ENCODE measurements at regions not wholly inside any gene's neighbourhood (a gene's known extent, or its start where the extent isn't known, plus 50 kb on each side); places are given as distances from the start of the nearest gene placed in this dataset.

DNA sequence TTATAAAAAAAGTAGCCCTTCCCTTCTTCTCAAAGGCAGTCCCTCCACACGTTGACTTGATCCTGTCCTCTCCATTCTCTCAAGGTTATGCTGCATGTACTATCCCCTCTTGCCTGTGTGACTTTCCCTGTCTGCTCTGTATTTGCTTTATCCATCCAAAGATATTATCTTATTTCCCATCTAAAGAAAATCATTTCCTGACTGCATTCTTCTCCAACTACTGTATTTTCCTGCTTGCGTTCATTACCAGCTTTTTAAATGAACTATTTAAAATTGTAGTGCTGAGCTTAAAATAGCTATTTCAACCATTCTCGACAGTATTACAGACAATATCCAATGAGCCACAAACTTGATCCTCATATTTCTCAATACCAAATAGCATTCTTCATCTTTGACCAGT lies 716.0 kb upstream of the REG3G start:
- Histone ChIP-seq H3K4me3 (ENCODE audit: low read length in 2 of 2) (no peak overlapping the region), H3K36me3 (ENCODE audit: control insufficient read depth in 2 of 2, insufficient read depth in 2 of 2, low read length in 2 of 2) (no peaks in the 10 kb centered on the region), H3K27ac (ENCODE audit: low read depth in 2 of 2, low read length in 2 of 2) (no peak overlapping the region), H3K4me1 (ENCODE audit: control insufficient read depth in 2 of 2, insufficient read depth in 2 of 2, low read length in 2 of 2) (no peaks in the 10 kb centered on the region), H3K27me3 (ENCODE audit: control insufficient read depth in 2 of 2, insufficient read depth in 2 of 2, low read length in 2 of 2) (no peaks in the 10 kb centered on the region), H3K9ac (ENCODE audit: low read depth in 1 of 2, low read length in 2 of 2) (no peak overlapping the region), H3K9me3 (ENCODE audit: control insufficient read depth in 2 of 2, low read length in 2 of 2) (no peaks in the 10 kb centered on the region)

DNA sequence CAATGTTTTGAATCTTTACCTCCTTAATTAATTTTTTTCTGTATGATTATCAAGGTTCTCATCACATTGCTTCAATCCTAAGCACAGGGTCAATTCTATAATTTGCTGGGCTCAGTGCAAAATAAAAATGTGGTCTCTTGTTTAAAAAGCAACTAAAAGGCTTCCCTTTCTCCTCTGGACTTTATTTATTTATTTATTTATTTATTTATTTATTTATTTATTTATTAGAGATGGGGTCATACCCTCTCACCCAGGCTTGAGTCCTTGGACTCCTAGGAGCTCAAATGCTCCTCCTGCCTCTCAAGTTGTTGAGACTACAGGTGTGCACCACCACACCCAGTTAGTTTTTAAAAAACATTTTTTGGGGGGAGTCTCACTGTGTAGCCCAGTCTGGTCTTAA lies 710.1 kb upstream of the REG3G start:
- Histone ChIP-seq H3K4me1 (ENCODE audit: control insufficient read depth in 2 of 2, insufficient read depth in 2 of 2, low read length in 2 of 2) (no peaks in the 10 kb centered on the region), H3K9ac (ENCODE audit: low read depth in 1 of 2, low read length in 2 of 2) (no peak overlapping the region), H3K36me3 (ENCODE audit: control insufficient read depth in 2 of 2, insufficient read depth in 2 of 2, low read length in 2 of 2) (no peaks in the 10 kb centered on the region), H3K27ac (ENCODE audit: low read depth in 2 of 2, low read length in 2 of 2) (no peak overlapping the region), H3K9me3 (ENCODE audit: control insufficient read depth in 2 of 2, low read length in 2 of 2) (no peaks in the 10 kb centered on the region), H3K4me3 (ENCODE audit: low read length in 2 of 2) (no peak overlapping the region), H3K27me3 (ENCODE audit: control insufficient read depth in 2 of 2, insufficient read depth in 2 of 2, low read length in 2 of 2) (no peaks in the 10 kb centered on the region)

GRCh38 chr2:78318275-78318674 lies 707.2 kb upstream of the REG3G start:
- Histone ChIP-seq H3K9ac (ENCODE audit: low read depth in 1 of 2, low read length in 2 of 2) (no peak overlapping the region), H3K4me1 (ENCODE audit: control insufficient read depth in 2 of 2, insufficient read depth in 2 of 2, low read length in 2 of 2) (no peaks in the 10 kb centered on the region), H3K36me3 (ENCODE audit: control insufficient read depth in 2 of 2, insufficient read depth in 2 of 2, low read length in 2 of 2) (no peaks in the 10 kb centered on the region), H3K27ac (ENCODE audit: low read depth in 2 of 2, low read length in 2 of 2) (no peak overlapping the region), H3K27me3 (ENCODE audit: control insufficient read depth in 2 of 2, insufficient read depth in 2 of 2, low read length in 2 of 2) (no peaks in the 10 kb centered on the region), H3K4me3 (ENCODE audit: low read length in 2 of 2) (no peak overlapping the region), H3K9me3 (ENCODE audit: control insufficient read depth in 2 of 2, low read length in 2 of 2) (no peaks in the 10 kb centered on the region)

DNA sequence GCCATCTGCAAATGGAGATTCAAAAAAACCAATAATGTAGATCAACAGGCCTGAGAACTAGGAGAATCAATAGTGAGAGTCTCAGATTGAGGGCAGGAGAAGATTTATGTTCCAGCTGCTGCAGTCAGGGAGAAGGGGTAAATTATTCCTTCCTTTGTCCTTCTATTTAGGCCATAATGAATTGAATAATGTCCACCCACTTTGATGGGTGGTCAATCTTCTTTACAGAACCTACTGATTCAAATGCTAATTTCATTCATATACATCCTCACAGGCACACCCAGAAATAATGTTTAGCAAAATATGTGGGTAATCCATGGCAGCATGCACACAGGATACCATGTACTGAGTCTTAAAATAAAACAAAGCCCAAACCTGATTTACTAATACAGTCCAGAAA lies 695.3 kb upstream of the REG3G start:
- Histone ChIP-seq H3K9me3 (ENCODE audit: control insufficient read depth in 2 of 2, low read length in 2 of 2) (no peaks in the 10 kb centered on the region), H3K4me3 (ENCODE audit: low read length in 2 of 2) (no peak overlapping the region), H3K36me3 (ENCODE audit: control insufficient read depth in 2 of 2, insufficient read depth in 2 of 2, low read length in 2 of 2) (no peaks in the 10 kb centered on the region), H3K4me1 (ENCODE audit: control insufficient read depth in 2 of 2, insufficient read depth in 2 of 2, low read length in 2 of 2) (no peaks in the 10 kb centered on the region), H3K27me3 (ENCODE audit: control insufficient read depth in 2 of 2, insufficient read depth in 2 of 2, low read length in 2 of 2) (no peaks in the 10 kb centered on the region), H3K9ac (ENCODE audit: low read depth in 1 of 2, low read length in 2 of 2) (no peak overlapping the region), H3K27ac (ENCODE audit: low read depth in 2 of 2, low read length in 2 of 2) (no peak overlapping the region)

- Histone ChIP-seq H3K4me1 (ENCODE audit: control insufficient read depth in 2 of 2, insufficient read depth in 2 of 2, low read length in 2 of 2) (no peaks in the 10 kb centered on the region), H3K9ac (ENCODE audit: low read depth in 1 of 2, low read length in 2 of 2) (no peak overlapping the region), H3K27ac (ENCODE audit: low read depth in 2 of 2, low read length in 2 of 2) (no peak overlapping the region), H3K4me3 (ENCODE audit: low read length in 2 of 2) (no peak overlapping the region), H3K27me3 (ENCODE audit: control insufficient read depth in 2 of 2, insufficient read depth in 2 of 2, low read length in 2 of 2) (no peaks in the 10 kb centered on the region), H3K36me3 (ENCODE audit: control insufficient read depth in 2 of 2, insufficient read depth in 2 of 2, low read length in 2 of 2) (no peaks in the 10 kb centered on the region), H3K9me3 (ENCODE audit: control insufficient read depth in 2 of 2, low read length in 2 of 2) (no peaks in the 10 kb centered on the region)
These were observed 674.3 kb upstream of the REG3G start for GRCh38 chr2:78351208-78351607.

DNA sequence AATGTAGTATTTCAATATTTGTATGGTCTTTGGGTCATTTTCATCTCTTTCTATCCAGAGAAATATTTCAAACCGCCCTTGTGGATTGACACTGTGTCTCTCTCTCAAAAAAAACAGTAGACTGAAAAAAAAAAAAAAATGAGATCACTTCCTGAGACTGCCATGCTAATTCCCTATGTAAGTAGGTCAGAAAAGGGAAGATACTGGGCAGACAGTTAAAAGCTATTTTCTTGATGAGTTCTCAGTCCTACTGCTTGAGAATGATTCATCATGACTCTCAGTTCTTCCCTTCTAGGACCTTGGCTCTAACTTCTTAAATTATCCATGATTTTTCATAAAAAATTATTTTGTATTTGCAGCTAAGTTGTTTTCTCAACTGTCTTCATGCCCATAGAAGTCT lies 672.3 kb upstream of the REG3G start:
- no peak overlapping the region for H3K27ac ChIP-seq (ENCODE audit: low read depth in 2 of 2, low read length in 2 of 2)
- H3K4me1 ChIP-seq (ENCODE audit: control insufficient read depth in 2 of 2, insufficient read depth in 2 of 2, low read length in 2 of 2), result no peaks in the 10 kb centered on the region
- H3K36me3 ChIP-seq (ENCODE audit: control insufficient read depth in 2 of 2, insufficient read depth in 2 of 2, low read length in 2 of 2), result no peaks in the 10 kb centered on the region
- no peaks in the 10 kb centered on the region for H3K27me3 ChIP-seq (ENCODE audit: control insufficient read depth in 2 of 2, insufficient read depth in 2 of 2, low read length in 2 of 2)
- H3K4me3 ChIP-seq (ENCODE audit: low read length in 2 of 2), result no peak overlapping the region
- no peaks in the 10 kb centered on the region for H3K9me3 ChIP-seq (ENCODE audit: control insufficient read depth in 2 of 2, low read length in 2 of 2)
- no peak overlapping the region for H3K9ac ChIP-seq (ENCODE audit: low read depth in 1 of 2, low read length in 2 of 2)

DNA sequence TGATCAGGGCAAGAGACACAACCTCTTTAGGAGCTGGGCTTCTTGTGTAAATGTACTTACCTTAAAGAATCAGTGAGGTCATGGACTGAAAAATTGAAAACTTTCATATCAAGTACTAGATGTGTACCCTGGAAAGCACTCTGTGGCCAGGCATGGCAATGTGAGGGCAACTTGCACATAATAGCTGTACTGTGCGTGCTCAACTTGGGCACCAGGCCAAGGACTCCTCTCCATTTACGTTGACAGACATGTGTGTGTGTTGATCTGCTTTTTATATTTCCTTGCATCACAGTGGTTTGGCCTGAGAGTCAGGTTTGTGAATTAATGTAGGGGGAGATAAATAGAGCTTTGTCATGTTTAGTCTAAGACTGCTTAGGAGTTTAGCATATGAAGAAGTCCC lies 669.5 kb upstream of the REG3G start:
- H3K9me3 ChIP-seq (ENCODE audit: control insufficient read depth in 2 of 2, low read length in 2 of 2), result no peaks in the 10 kb centered on the region
- no peak overlapping the region for H3K9ac ChIP-seq (ENCODE audit: low read depth in 1 of 2, low read length in 2 of 2)
- H3K36me3 ChIP-seq (ENCODE audit: control insufficient read depth in 2 of 2, insufficient read depth in 2 of 2, low read length in 2 of 2), result no peaks in the 10 kb centered on the region
- no peaks in the 10 kb centered on the region for H3K4me1 ChIP-seq (ENCODE audit: control insufficient read depth in 2 of 2, insufficient read depth in 2 of 2, low read length in 2 of 2)
- no peak overlapping the region for H3K4me3 ChIP-seq (ENCODE audit: low read length in 2 of 2)
- H3K27me3 ChIP-seq (ENCODE audit: control insufficient read depth in 2 of 2, insufficient read depth in 2 of 2, low read length in 2 of 2), result no peaks in the 10 kb centered on the region
- H3K27ac ChIP-seq (ENCODE audit: low read depth in 2 of 2, low read length in 2 of 2), result no peak overlapping the region

GRCh38 chr2:78383576-78383975 lies 641.9 kb upstream of the REG3G start:
- no peaks in the 10 kb centered on the region for H3K4me1 ChIP-seq (ENCODE audit: control insufficient read depth in 2 of 2, insufficient read depth in 2 of 2, low read length in 2 of 2)
- H3K27ac ChIP-seq (ENCODE audit: low read depth in 2 of 2, low read length in 2 of 2), result no peak overlapping the region
- H3K27me3 ChIP-seq (ENCODE audit: control insufficient read depth in 2 of 2, insufficient read depth in 2 of 2, low read length in 2 of 2), result no peaks in the 10 kb centered on the region
- H3K36me3 ChIP-seq (ENCODE audit: control insufficient read depth in 2 of 2, insufficient read depth in 2 of 2, low read length in 2 of 2), result no peaks in the 10 kb centered on the region
- no peak overlapping the region for H3K4me3 ChIP-seq (ENCODE audit: low read length in 2 of 2)
- no peaks in the 10 kb centered on the region for H3K9me3 ChIP-seq (ENCODE audit: control insufficient read depth in 2 of 2, low read length in 2 of 2)
- no peak overlapping the region for H3K9ac ChIP-seq (ENCODE audit: low read depth in 1 of 2, low read length in 2 of 2)

DNA sequence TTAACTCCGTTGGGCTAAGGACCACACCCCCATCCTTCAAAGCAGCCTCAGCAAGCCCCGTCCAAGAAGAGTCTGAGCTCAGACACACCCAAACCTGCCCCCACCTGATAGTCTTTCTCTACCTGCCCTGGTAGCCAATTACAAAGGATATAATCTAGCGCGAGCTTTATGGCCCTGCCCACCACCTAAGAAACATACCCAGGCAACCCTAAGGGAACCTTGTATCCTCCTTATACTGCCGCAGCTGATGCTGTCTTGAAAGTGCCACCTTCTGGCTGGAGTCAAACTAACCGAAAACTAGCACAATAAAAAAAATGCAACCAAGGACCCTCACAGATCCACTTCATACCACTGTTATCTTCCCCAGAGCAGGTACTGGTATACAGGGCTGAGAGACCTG lies 628.3 kb upstream of the REG3G start:
- Histone ChIP-seq H3K27ac (ENCODE audit: low read depth in 2 of 2, low read length in 2 of 2) (no peak overlapping the region), H3K4me3 (ENCODE audit: low read length in 2 of 2) (no peak overlapping the region), H3K9me3 (ENCODE audit: control insufficient read depth in 2 of 2, low read length in 2 of 2) (peaks cover 0 to 6% of the 10 kb centered on the region in 2 donors), H3K9ac (ENCODE audit: low read depth in 1 of 2, low read length in 2 of 2) (no peak overlapping the region), H3K27me3 (ENCODE audit: control insufficient read depth in 2 of 2, insufficient read depth in 2 of 2, low read length in 2 of 2) (no peaks in the 10 kb centered on the region), H3K4me1 (ENCODE audit: control insufficient read depth in 2 of 2, insufficient read depth in 2 of 2, low read length in 2 of 2) (no peaks in the 10 kb centered on the region), H3K36me3 (ENCODE audit: control insufficient read depth in 2 of 2, insufficient read depth in 2 of 2, low read length in 2 of 2) (no peaks in the 10 kb centered on the region)

DNA sequence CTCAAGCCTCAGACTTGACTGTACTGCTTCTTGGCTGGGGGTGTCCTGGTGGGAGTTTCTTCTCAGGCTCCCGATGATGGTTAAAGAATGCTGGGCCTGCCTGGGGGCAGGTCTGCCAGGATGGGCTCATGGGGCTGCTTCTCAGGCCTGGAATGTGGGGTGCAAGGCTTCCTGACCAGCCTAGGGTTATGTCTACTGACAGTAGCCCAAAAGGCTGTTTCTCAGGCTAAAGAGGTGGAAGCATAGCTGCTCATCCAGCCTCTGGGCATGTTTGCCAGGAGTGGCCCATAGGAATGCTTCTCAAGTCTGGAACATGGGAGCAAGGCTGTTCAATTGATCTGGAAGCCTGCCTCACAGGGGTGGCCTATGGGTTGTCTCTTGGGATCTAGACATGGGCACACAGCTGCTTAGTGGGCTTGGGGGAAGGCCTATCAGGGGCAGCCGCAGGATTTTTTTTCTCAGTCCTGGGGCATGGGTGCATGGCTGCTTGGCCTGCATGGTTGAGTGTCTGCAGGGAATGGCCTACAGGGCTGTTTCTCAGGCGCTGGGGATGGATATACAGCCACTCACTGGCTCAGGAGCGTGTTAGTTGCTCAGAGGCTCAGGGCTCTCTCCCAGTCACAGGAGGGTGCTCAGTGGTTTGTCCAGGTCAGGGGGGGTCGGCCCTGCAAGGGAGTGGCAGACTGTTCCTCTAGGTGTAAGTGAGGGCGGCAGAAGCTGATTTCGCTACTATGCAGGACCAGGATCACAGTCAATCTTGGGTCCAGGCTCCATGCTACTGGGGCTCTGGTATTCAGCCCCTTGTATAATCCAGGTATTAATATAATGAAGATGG lies 617.3 kb upstream of the REG3G start:
- Histone ChIP-seq H3K9ac (ENCODE audit: low read depth in 1 of 2, low read length in 2 of 2) (no peak overlapping the region), H3K4me3 (ENCODE audit: low read length in 2 of 2) (no peak overlapping the region), H3K27ac (ENCODE audit: low read depth in 2 of 2, low read length in 2 of 2) (no peak overlapping the region), H3K4me1 (ENCODE audit: control insufficient read depth in 2 of 2, insufficient read depth in 2 of 2, low read length in 2 of 2) (no peaks in the 10 kb centered on the region), H3K36me3 (ENCODE audit: control insufficient read depth in 2 of 2, insufficient read depth in 2 of 2, low read length in 2 of 2) (no peaks in the 10 kb centered on the region), H3K9me3 (ENCODE audit: control insufficient read depth in 2 of 2, low read length in 2 of 2) (no peaks in the 10 kb centered on the region), H3K27me3 (ENCODE audit: control insufficient read depth in 2 of 2, insufficient read depth in 2 of 2, low read length in 2 of 2) (no peaks in the 10 kb centered on the region)

DNA sequence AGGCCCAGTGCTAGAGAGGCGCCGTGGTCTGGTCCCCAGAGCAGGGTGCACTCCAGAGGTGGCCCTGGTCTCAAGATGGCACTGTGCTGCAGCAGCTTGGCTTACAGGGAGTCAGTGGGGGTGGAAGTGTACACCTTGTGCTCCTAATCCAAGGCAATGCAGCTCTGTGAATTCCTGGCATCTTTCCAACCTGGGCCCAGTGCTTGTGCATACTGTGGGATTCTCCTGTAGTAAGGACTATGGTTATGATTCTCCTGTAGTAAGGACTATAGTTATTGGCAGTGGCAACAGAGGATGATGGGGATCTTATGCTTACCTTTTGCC lies 616.7 kb upstream of the REG3G start:
- H3K9ac ChIP-seq (ENCODE audit: low read depth in 1 of 2, low read length in 2 of 2), result no peak overlapping the region
- H3K27ac ChIP-seq (ENCODE audit: low read depth in 2 of 2, low read length in 2 of 2), result no peak overlapping the region
- H3K27me3 ChIP-seq (ENCODE audit: control insufficient read depth in 2 of 2, insufficient read depth in 2 of 2, low read length in 2 of 2), result no peaks in the 10 kb centered on the region
- no peak overlapping the region for H3K4me3 ChIP-seq (ENCODE audit: low read length in 2 of 2)
- no peaks in the 10 kb centered on the region for H3K9me3 ChIP-seq (ENCODE audit: control insufficient read depth in 2 of 2, low read length in 2 of 2)
- no peaks in the 10 kb centered on the region for H3K4me1 ChIP-seq (ENCODE audit: control insufficient read depth in 2 of 2, insufficient read depth in 2 of 2, low read length in 2 of 2)
- H3K36me3 ChIP-seq (ENCODE audit: control insufficient read depth in 2 of 2, insufficient read depth in 2 of 2, low read length in 2 of 2), result no peaks in the 10 kb centered on the region
